GM21619 (cell line): ENCODE measurements at regions not wholly inside any gene's neighbourhood (a gene's known extent, or its start where the extent isn't known, plus 50 kb on each side); places are given as distances from the start of the nearest gene placed in this dataset.

Source experiments
- ATAC-seq: cut with Tn5 transposase; IDR thresholded peaks from one replicate; pipeline ENCODE4 v1.9.1; 2021; ENCODE audit not compliant: unreplicated experiment

- ATAC-seq = no peak
Measured at GRCh38 chr2:16128746-16129610, 188.6 kb downstream of the MYCN start.

GRCh38 chr2:16127958-16128357 is 187.6 kb downstream of the MYCN start:
- no peak for ATAC-seq

- no peak for ATAC-seq
Measured at GRCh38 chr2:16127276-16127940, 187.1 kb downstream of the MYCN start.

DNA sequence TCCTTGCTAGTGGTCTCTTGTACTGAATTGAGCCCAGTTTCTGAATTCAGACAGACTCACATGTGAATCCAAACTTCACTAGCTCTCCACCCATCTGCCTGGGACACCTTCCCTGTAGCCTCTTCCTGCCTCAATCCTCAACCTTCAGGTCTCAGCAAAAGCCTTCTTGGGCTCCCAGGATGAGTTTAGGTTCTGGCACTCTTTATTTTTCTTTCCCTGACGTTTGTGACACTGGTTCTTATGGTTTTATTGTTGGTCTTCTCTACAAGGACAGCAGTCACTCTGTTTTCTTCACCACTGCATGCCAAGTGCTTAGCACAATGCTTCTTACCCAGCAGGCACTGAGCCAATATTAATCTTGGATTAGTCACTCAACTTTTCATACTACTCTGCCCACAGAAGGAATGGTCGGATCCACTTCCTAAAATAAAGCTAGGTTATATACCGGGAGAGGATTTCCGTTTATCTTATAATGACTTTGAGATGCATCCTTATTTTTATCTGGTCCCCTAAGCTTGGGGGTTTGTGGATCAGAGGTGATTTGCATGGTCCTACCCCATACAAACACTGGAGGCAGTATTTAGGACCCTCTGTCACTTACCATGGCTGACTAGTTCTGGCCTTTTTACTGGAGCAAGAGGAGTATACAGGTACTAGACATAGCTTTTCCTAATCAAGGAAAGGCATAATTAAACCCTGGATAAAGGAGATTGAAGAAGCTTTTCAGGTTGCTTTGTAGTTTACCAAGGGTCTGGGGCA is 186.3 kb downstream of the MYCN start:
- no peak for ATAC-seq

DNA sequence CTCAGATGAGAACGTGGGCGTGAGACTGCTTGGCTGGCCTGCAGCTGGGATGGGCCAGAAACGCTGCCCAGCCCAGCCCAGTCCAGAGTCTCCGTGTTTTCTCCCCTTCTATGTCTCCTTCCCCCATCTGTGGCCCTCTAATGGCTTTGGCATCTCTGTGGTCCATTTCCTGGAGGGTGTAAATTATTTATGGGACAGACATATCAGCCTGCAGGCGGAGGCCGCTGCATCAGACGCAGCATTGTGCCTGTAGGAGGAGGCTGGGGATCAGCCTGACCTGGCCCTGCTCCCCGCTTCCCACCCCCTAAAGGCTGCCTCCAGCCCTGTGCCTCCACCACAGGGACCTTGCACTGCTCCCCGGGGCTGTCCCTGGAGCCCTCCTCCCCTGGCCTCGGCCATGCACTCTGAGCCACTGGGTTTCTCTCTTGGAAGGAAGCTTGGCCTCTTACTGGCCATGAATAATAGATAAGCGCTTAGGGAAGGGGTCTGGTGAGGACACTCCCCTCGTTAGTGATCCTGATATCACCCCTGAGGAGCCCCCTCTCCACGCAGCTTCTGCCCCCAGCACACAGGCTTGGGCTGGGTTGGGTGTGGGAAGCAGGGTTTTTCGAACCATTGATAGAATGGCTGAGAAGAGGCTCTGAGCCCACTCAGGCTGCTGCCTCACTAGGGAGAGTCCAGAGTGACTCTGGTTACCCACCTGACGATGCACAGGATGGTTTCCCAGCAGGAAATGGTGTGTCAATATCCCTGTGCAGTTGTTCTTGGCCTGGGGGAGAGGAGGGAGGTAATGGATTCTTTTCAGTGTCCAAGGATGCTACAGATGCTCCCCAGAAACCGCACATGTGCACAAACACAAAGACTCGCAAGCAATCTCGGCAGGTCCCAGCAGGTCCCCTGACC is 185.5 kb downstream of the MYCN start:
- no peak for ATAC-seq

DNA sequence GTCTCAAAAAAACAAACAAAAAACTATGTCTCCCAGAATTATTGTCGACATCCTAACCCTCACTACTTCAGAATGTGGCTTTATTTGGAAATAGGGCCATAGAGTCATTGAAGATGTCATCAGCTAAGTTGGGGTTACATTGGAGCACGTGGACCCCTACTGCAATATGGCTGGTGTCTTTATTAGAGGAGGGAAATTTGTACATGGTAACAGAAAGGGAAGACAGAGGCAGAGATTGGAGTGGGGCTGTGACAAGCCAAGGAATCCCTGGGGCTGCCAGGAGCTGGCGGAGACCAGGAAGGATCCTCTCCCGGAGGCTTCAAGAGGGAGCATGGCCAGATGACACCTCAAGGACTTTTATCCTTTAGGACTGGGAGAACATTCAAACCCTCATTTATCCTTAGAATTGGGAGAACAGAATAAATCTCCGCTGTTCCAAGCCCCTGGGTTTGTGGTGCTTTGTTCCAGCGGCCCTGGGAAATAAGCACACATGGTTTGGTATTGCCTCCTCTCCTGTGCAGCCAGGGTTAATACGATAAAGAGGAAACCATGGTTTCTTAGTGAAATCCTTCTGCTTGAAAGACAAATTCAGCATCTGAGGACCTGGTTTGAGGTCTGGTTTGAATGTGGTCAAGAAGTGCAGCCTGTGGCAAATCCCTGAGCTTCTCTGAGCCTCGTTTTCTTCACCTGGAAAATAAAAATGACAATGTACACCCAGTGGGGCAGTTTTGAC is 184.7 kb downstream of the MYCN start:
- ATAC-seq = no peak

- no peak for ATAC-seq
Measured at GRCh38 chr2:16123856-16124780, 183.8 kb downstream of the MYCN start.

- no peak for ATAC-seq
Measured at GRCh38 chr2:16123421-16123820, 183.1 kb downstream of the MYCN start.

DNA sequence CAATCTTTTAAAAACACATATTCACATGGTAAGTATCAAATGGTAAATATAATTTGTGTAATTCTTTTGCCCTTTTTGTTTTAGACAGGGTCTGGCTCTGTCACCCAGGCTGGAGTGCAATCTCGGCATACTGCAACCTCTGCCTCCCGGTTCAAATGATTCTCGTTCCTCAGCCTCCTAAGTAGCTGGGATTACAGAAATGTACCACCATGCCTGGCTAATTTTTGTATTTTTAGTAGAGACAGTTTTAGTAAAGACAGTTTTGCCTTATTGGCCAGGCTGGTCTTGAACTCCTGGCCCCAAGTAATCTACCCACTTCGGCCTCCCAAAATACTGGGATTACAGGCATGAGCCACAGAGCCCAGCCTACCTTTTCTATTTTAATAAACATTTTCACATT is 182.2 kb downstream of the MYCN start:
- no peak for ATAC-seq

- no peak for ATAC-seq
Measured at GRCh38 chr2:16121986-16122390, 181.6 kb downstream of the MYCN start.

DNA sequence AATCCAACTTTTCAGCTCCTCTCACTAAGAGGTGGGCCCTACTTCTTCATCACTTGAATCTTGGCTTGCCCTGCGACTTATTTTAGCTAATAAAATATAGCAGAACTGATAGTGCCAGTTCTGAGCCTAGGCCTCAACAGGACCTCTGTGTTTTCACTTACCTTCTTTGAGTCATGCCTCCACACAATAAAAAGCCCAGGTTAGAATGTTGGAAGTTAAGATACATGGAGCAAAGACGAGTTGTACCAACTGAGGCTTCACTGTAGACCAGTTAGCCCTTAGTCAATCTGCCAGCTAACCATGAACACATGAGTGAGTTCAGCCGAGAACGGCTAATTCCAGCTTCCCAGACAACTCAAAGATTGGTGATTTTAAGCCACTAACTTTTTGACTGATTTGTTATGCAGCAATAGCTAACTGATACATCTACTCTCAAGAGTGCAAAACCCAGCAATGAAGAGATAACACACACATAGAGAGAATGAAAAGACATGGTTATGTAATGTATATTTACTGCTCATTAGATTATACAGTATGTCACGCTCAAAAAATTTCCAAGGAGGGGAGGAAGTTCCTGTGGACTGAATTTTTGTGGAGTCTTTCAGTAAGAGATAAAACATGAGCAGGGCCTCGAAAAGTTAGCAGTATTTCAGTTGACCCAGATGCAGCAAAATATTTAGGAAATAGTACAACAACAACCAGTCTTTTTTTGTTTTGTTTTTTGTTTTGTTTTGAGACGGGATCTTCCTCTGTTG is 181.1 kb downstream of the MYCN start:
- ATAC-seq = no peak

- ATAC-seq = no peak
Measured at GRCh38 chr2:16120591-16121180, 180.3 kb downstream of the MYCN start.

GRCh38 chr2:16119741-16120140 is 179.4 kb downstream of the MYCN start:
- ATAC-seq = no peak

DNA sequence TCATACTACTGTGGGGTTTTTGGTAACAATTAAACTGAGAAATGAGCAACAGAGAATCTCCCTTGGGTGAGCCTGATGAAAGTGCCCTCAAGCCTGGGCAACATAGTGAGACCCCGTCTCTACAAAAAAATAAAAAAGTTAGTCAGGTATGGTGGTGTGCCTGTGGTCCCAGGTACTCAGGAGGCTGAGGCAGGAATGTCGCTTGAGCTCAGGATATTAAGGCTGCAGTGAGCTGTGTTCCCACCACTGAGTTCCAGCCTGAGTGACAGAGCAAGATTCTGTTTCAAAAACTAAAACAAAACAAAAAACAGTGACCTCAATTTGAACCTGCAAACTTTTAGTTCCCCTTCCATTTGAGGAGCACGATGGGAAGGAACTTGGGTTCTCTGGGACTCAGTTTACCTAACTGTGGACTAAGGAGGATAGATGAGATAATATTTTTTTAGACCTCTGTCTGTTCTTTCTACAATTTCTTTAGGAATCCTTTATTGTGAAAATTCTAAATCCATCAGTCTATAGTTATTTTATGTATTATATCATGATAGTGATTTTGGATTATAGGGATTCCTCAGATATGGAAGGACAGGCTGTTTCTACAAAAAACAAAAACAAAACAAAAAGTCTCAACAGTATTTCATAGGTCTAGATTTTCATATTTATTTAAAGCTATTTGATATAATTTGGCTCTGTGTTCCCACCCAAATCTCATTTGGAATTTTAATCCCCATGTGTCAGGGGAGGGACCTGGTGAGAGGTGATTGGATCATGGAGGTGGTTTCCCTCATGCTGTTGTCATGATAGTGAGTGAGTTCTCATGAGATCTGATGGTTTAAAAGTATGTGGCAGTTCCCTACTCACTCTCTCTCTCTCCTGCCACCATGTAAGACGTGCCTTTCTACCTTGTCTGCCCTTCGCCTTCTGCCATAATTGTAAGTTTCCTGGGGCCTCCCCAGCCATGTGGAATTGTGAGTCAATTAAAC is 178.6 kb downstream of the MYCN start:
- no peak for ATAC-seq

DNA sequence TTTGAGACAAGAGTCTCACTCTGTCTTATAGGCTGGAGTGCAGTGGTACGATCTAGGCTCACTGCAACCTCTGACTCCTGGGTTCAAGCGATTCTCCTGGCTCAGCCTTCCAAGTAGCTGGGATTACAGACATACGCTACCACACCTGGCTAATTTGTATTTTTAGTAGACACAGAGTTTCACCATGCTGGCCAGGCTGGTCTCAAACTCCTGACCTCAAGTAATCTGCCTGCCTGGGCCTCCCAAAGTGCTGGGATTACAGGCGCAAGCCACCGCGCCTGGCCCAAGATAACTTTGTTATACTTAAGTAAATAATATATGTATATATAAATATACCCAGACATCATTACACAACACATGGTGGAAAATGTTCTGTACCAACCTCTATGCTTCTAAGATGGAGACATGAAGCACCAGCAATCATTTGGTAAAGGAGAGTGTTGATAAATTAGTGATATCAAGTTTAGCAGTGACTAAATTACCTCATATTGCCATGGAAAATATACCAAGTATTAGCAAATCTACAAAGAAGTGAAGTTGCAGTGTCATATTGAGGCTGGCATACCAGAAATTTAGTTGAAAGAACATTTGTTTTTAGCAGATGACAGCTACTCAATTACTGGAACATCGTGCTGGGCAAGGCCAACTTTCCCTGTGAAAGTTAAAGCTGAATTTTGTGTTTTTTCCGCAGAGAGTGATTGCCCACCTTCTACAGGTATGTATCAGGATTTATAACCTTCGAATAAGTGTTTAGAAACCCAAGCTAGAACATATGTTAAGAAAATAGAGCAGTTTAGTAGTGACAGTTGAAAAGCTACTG is 177.7 kb downstream of the MYCN start:
- ATAC-seq = no peak
